Glutamatergic neuron (in vitro differentiated cells): ENCODE measurements at regions not wholly inside any gene's neighbourhood (a gene's known extent, or its start where the extent isn't known, plus 50 kb on each side); places are given as distances from the start of the nearest gene placed in this dataset.

Experiments used
- DNase-seq: peaks from one replicate; pipeline ENCODE4 v3.0.0; 2022
- H3K27ac Mint-ChIP-seq: one replicate; pipeline ENCODE4 v1.8.0; 2020; ENCODE audit warnings: mild to moderate bottlenecking, mixed read lengths, inconsistent platforms; ENCODE audit not compliant: unreplicated experiment
- H3K27me3 Mint-ChIP-seq: one replicate; pipeline ENCODE4 v1.8.0; 2020; ENCODE audit warnings: mild to moderate bottlenecking, moderate library complexity, mixed read lengths, inconsistent platforms; ENCODE audit not compliant: unreplicated experiment
- H3K36me3 Mint-ChIP-seq: one replicate; pipeline ENCODE4 v1.8.0; 2020; ENCODE audit warnings: mild to moderate bottlenecking, mixed read lengths, inconsistent platforms; ENCODE audit not compliant: unreplicated experiment
- H3K4me1 Mint-ChIP-seq: one replicate; pipeline ENCODE4 v1.8.0; 2020; ENCODE audit warnings: mild to moderate bottlenecking, low read depth, mixed read lengths, inconsistent platforms; ENCODE audit not compliant: unreplicated experiment
- H3K4me3 Mint-ChIP-seq: one replicate; pipeline ENCODE4 v1.8.0; 2020; ENCODE audit warnings: mild to moderate bottlenecking, mixed read lengths, inconsistent platforms; ENCODE audit not compliant: unreplicated experiment
- H3K9me3 Mint-ChIP-seq: one replicate; pipeline ENCODE4 v1.8.0; 2020; ENCODE audit warnings: mild to moderate bottlenecking, moderate library complexity, mixed read lengths, inconsistent platforms; ENCODE audit not compliant: unreplicated experiment
- TF ChIP-seq, protein P1 (sequence below): fragments of 200-600 bp; sonication (generic); IDR thresholded peaks from one replicate; pipeline ENCODE4 v1.5.0; 2021; ENCODE audit not compliant: partially characterized antibody, unreplicated experiment

DNA sequence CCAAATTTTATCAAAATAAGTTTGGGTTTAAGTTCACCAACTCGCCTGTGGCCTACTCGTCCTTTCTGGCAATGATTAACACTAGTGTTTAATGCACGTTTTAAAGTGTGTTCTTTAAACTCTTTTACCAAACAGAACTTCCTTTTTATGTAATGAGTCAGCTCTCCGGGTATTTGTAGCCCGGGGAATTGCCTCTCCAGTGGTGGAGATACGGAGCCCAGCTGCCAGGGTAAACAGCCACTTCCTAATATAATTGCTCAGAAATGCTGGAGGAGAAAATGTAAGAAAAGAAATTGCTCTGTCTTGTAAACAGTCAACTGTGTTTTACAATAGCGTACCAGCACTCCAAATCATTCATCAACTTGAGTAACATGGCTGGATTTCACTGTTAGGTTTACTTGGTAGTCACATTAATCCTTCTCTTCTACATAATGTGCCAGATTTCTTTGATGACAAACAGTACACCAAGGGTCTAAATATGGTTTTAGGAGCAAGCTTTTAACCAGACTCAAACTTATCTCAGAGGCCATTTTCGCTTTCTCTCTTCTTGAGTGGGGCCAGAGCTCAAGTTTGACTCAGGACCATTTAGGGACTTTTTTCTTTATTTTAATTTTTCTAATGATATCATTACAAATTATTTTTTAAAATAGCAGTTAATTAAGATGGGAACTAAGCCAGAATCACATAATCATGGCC, 101.2 kb upstream of the SLC38A2 start:
- Mint-ChIP-seq H3K36me3 (no peaks in the 10 kb centered on the region), H3K27ac (no peak overlapping the region), H3K9me3 (no peaks in the 10 kb centered on the region), H3K4me1 (peaks cover 3% of the 10 kb centered on the region), H3K4me3 (no peak overlapping the region), H3K27me3 (no peaks in the 10 kb centered on the region)
- TF ChIP-seq, protein P1, sequence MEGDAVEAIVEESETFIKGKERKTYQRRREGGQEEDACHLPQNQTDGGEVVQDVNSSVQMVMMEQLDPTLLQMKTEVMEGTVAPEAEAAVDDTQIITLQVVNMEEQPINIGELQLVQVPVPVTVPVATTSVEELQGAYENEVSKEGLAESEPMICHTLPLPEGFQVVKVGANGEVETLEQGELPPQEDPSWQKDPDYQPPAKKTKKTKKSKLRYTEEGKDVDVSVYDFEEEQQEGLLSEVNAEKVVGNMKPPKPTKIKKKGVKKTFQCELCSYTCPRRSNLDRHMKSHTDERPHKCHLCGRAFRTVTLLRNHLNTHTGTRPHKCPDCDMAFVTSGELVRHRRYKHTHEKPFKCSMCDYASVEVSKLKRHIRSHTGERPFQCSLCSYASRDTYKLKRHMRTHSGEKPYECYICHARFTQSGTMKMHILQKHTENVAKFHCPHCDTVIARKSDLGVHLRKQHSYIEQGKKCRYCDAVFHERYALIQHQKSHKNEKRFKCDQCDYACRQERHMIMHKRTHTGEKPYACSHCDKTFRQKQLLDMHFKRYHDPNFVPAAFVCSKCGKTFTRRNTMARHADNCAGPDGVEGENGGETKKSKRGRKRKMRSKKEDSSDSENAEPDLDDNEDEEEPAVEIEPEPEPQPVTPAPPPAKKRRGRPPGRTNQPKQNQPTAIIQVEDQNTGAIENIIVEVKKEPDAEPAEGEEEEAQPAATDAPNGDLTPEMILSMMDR, result no peak
- no peak for DNase-seq

DNA sequence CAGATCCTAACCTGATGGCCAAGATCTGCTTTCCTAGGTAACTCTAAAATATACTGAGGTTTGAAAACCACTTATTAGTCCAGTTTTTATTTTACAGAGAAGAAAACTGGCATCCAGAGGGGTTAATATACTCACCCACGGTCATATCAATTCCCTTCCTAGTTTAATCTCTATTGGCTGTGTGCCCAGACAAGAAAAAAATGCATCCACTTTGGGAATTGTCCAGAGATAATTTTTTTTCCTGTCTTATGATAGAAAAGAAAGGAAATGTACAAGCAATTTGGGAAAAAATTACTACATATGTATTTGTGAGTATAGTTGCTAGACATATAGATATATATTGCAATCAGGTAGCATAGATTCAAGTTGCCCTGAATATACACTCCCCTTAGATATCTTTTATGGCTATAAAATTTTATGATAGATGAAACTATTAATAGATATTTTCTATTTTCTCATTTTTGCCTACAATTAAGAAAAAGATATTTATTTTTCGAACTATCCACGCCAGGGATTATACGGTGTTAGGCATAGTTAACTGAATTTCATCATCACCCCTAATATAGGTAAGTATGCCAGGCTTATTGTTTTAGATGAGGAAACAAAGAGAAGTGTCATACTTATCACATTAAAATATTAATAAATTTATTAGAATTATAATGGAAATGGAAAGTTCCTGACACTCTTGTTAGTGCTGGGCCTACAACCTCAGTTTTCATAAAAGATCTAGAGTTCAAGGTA, 100.5 kb upstream of the SLC38A2 start:
- Mint-ChIP-seq H3K27me3 (no peaks in the 10 kb centered on the region), H3K9me3 (no peaks in the 10 kb centered on the region), H3K4me3 (no peak overlapping the region), H3K27ac (no peak overlapping the region), H3K36me3 (no peaks in the 10 kb centered on the region), H3K4me1 (peaks cover 3% of the 10 kb centered on the region)
- TF ChIP-seq, protein P1, result no peak
- DNase-seq, result no peak

DNA sequence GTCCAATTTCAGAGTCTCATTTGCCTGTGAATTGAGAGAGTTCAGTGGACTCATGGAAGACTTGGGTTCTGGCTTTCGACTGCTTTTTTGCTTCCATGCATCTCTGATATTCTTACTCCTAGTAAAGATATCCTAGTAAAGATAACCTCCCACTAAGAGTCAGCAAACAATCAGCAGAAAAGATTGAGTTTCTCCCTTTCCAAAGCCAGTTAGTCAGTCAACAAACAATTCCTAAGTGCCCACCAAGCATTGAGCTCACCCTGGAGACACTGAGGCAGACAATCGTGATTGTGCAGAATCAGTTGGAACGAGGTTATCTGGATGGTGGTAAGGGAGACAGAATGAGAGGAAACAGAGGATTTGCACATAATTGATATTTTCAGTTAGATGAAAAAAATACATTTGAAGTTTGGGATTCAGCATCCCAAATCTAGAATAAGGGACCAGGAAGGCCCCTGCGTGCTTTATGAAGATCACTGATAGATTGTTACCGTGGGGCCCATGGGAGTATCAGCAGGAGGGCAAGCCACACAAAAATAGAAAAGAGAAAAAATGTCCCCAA, 99.7 kb upstream of the SLC38A2 start:
- no peak for DNase-seq
- Mint-ChIP-seq H3K27me3 (no peaks in the 10 kb centered on the region), H3K9me3 (no peaks in the 10 kb centered on the region), H3K36me3 (no peaks in the 10 kb centered on the region), H3K4me1 (peaks cover 3% of the 10 kb centered on the region), H3K4me3 (no peak overlapping the region), H3K27ac (no peak overlapping the region)
- TF ChIP-seq, protein P1, result no peak

DNA sequence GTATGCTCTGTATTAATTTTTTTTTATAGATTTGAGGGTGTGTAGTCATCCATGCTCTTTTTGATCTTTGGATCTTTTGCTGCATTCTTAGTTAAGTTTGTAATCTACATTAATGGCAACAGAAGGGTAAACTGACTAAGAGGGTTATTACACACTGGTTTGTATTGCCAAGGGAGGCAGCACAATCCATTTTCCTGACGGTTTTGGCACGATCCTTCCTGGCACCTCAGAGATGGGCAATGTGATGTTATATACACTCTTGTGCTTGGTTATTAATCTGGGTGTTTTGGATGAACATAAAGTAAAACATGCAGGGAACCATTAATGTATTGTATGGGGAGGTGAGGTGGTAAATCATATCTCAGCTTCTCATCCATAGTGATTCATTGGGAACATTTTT, 98.8 kb upstream of the SLC38A2 start:
- no peak for DNase-seq
- Mint-ChIP-seq H3K4me3 (no peak overlapping the region), H3K4me1 (peaks cover 3% of the 10 kb centered on the region), H3K36me3 (no peaks in the 10 kb centered on the region), H3K27ac (no peak overlapping the region), H3K27me3 (no peaks in the 10 kb centered on the region), H3K9me3 (no peaks in the 10 kb centered on the region)
- TF ChIP-seq, protein P1, result no peak

DNA sequence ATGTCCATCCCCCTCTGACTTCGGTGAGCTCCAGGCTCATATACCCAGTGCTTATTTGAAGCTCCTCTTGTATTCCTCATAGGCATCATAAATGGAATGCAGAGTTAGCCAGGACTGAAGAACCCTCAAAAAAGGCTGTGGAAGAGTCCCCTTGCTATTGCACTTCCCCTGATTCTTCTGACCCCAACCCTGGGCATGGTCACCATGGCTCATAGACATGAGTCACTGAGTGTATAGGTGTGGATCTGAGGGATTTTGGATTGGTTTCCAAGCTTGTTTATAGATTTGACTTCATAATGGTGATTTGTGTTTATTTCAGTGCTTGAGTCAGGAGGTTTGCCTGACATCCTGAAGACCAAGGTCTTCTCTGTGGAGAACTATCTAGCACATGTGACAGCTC, 98.4 kb upstream of the SLC38A2 start:
- Mint-ChIP-seq H3K9me3 (no peaks in the 10 kb centered on the region), H3K27me3 (no peaks in the 10 kb centered on the region), H3K4me3 (no peak overlapping the region), H3K27ac (no peak overlapping the region), H3K36me3 (no peaks in the 10 kb centered on the region), H3K4me1 (peaks cover 3% of the 10 kb centered on the region)
- TF ChIP-seq, protein P1, result no peak
- DNase-seq, result no peak
